Astrocyte (in vitro differentiated cells and primary cell): ENCODE measurements at regions not wholly inside any gene's neighbourhood (a gene's known extent, or its start where the extent isn't known, plus 50 kb on each side); places are given as distances from the start of the nearest gene placed in this dataset.

Source experiments
- EZH2 ChIP-seq: IDR thresholded peaks from 2 replicates; pipeline ENCODE4 v1.6.1; 2012; ENCODE audit warnings: mild to moderate bottlenecking, low read length, inconsistent platforms; ENCODE audit not compliant: insufficient read depth
- TF ChIP-seq, protein P1 (sequence below): IDR thresholded peaks from 2 replicates; pipeline ENCODE4 v1.5.1; 2011; ENCODE audit warnings: low read depth, mild to moderate bottlenecking, inconsistent platforms, low read length, moderate library complexity; ENCODE audit not compliant: insufficient read depth

DNA sequence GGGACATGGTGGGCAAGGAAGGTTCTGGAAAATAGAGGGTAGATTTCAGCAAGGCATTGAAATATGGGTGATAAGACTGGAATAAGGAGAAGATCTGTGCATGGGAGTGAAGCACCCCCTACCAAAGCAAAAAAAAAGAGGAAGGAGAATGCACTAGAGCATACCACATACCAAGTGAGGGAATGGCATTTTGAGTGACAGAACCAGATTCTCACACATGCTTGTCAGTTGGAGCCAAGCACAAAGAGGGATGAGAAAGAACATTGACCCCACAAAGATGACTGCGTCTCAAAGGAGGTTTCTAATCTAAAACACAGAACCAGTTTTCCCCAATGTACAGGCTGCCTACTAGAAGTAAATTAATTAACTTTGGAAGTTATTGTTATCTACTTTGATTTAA, 140.3 kb upstream of the SMAD1 start:
- TF ChIP-seq, protein P1, sequence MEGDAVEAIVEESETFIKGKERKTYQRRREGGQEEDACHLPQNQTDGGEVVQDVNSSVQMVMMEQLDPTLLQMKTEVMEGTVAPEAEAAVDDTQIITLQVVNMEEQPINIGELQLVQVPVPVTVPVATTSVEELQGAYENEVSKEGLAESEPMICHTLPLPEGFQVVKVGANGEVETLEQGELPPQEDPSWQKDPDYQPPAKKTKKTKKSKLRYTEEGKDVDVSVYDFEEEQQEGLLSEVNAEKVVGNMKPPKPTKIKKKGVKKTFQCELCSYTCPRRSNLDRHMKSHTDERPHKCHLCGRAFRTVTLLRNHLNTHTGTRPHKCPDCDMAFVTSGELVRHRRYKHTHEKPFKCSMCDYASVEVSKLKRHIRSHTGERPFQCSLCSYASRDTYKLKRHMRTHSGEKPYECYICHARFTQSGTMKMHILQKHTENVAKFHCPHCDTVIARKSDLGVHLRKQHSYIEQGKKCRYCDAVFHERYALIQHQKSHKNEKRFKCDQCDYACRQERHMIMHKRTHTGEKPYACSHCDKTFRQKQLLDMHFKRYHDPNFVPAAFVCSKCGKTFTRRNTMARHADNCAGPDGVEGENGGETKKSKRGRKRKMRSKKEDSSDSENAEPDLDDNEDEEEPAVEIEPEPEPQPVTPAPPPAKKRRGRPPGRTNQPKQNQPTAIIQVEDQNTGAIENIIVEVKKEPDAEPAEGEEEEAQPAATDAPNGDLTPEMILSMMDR: no peak
- TF ChIP-seq EZH2: no peak
